ENCODE measurements at regions not wholly inside any gene's neighbourhood (a gene's known extent, or its start where the extent isn't known, plus 50 kb on each side); places are given as distances from the start of the nearest gene placed in this dataset.

DNA sequence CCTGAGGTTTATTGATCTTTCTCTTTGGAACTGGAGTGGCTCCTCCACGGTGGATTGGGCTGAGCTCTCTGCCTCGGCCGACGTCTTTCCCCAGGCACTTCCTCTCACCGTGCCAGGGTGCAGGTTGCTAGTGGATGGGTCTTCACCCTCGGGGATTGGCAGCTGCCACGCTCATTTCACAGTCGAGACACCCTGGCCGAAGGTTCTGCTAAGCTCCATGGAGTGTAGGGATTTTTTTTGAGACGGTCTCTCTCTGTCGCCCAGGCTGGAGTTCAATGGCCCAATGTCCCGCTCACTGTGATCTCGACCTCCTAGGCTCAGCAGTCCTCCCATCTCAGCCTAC lies 280.8 kb downstream of the SEC14L1 start:
- TF ChIP-seq POLR2AphosphoS5 (IDR thresholded peaks at IDR 0.05; ENCODE audit: low read depth, low read length) (no peak), TAF1 (IDR thresholded peaks at IDR 0.05; ENCODE audit: borderline replicate concordance, insufficient read depth, low read length) (no peak), FOXP2 (optimal IDR thresholded peaks at IDR 0.05; ENCODE audit: borderline replicate concordance, extremely low read depth, extremely low read length, insufficient read depth) (no peak)
- TF ChIP-seq, protein P1, sequence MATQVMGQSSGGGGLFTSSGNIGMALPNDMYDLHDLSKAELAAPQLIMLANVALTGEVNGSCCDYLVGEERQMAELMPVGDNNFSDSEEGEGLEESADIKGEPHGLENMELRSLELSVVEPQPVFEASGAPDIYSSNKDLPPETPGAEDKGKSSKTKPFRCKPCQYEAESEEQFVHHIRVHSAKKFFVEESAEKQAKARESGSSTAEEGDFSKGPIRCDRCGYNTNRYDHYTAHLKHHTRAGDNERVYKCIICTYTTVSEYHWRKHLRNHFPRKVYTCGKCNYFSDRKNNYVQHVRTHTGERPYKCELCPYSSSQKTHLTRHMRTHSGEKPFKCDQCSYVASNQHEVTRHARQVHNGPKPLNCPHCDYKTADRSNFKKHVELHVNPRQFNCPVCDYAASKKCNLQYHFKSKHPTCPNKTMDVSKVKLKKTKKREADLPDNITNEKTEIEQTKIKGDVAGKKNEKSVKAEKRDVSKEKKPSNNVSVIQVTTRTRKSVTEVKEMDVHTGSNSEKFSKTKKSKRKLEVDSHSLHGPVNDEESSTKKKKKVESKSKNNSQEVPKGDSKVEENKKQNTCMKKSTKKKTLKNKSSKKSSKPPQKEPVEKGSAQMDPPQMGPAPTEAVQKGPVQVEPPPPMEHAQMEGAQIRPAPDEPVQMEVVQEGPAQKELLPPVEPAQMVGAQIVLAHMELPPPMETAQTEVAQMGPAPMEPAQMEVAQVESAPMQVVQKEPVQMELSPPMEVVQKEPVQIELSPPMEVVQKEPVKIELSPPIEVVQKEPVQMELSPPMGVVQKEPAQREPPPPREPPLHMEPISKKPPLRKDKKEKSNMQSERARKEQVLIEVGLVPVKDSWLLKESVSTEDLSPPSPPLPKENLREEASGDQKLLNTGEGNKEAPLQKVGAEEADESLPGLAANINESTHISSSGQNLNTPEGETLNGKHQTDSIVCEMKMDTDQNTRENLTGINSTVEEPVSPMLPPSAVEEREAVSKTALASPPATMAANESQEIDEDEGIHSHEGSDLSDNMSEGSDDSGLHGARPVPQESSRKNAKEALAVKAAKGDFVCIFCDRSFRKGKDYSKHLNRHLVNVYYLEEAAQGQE (IDR thresholded peaks at IDR 0.05; ENCODE audit: insufficient read depth in 1 of 2, low read depth in 2 of 2, low read length in 2 of 2) = no peak

Data from PFSK-1 (cell line).